Uterus (tissue), 2 donors: ENCODE measurements at regions not wholly inside any gene's neighbourhood (a gene's known extent, or its start where the extent isn't known, plus 50 kb on each side); places are given as distances from the start of the nearest gene placed in this dataset.

Experiments
- CTCF ChIP-seq, 4 experiments: fragments of 200-600 bp in 2 of 4; fragments of 450-650 bp in 2 of 4; sonication (generic) in 2 of 4; IDR thresholded peaks; one replicate each; pipeline ENCODE4 v1.5.1; 2016 to 2019; ENCODE audit warnings: antibody characterized with exemption in 4 of 4, mild to moderate bottlenecking in 2 of 4, moderate library complexity in 1 of 4
- POLR2A ChIP-seq, 2 donors: fragments of 450-650 bp; IDR thresholded peaks; one replicate each; pipeline ENCODE4 v1.6.1; 2016; ENCODE audit warnings: antibody characterized with exemption in 2 of 2, mild to moderate bottlenecking in 1 of 2, moderate library complexity in 1 of 2

- TF ChIP-seq POLR2A (IDR thresholded peaks at IDR 0.05) (no peak), CTCF (IDR thresholded peaks at IDR 0.05) (no peak)
Measured at GRCh38 chr2:125106710-125107109, 1081.6 kb downstream of the CNTNAP5 start.
